ENCODE measurements at regions not wholly inside any gene's neighbourhood (a gene's known extent, or its start where the extent isn't known, plus 50 kb on each side); places are given as distances from the start of the nearest gene placed in this dataset.
"Not testable (repeated sequence)": the region's sequence is repeated elsewhere in the genome, so short reads cannot be mapped to it uniquely, and the experiment has no call there.

GRCh38 chr7:131627735-131628190, 71.3 kb upstream of the PODXL start:
- TF ChIP-seq SPI1 (IDR thresholded peaks at IDR 0.05; ENCODE audit: low read depth, low read length): no peak
- TF ChIP-seq PAX5 (IDR thresholded peaks at IDR 0.05; ENCODE audit: insufficient read depth, low read length, severe bottlenecking): no peak
- TF ChIP-seq POLR2A (IDR thresholded peaks at IDR 0.05; ENCODE audit: low read depth, low read length): no peak
- TF ChIP-seq TAF1 (IDR thresholded peaks at IDR 0.05; ENCODE audit: low read depth, low read length): no peak
- TF ChIP-seq POU2F2 (IDR thresholded peaks at IDR 0.05; ENCODE audit: low read depth, low read length): no peak
- TF ChIP-seq POLR2AphosphoS5 (IDR thresholded peaks at IDR 0.05; ENCODE audit: low read depth, low read length): no peak
- no peak for DNase-seq (ENCODE audit: insufficient read length, low spot score)
- no peak for FAIRE-seq

- DNase-seq (ENCODE audit: insufficient read length, low spot score) (no peak), FAIRE-seq (no peak)
- TF ChIP-seq POLR2AphosphoS5 (IDR thresholded peaks at IDR 0.05; ENCODE audit: low read depth, low read length) (no peak), SPI1 (IDR thresholded peaks at IDR 0.05; ENCODE audit: low read depth, low read length) (no peak), POU2F2 (IDR thresholded peaks at IDR 0.05; ENCODE audit: low read depth, low read length) (no peak), POLR2A (IDR thresholded peaks at IDR 0.05; ENCODE audit: low read depth, low read length) (no peak)
These were observed 70.2 kb upstream of the PODXL start for GRCh38 chr7:131626643-131627042.

GRCh38 chr7:131625817-131626372, 69.5 kb upstream of the PODXL start:
- DNase-seq (ENCODE audit: insufficient read length, low spot score) (no peak), FAIRE-seq (no peak)
- TF ChIP-seq TAF1 (IDR thresholded peaks at IDR 0.05; ENCODE audit: low read depth, low read length) (no peak), POLR2AphosphoS5 (IDR thresholded peaks at IDR 0.05; ENCODE audit: low read depth, low read length) (no peak), PAX5 (IDR thresholded peaks at IDR 0.05; ENCODE audit: insufficient read depth, low read length, severe bottlenecking) (no peak), SPI1 (IDR thresholded peaks at IDR 0.05; ENCODE audit: low read depth, low read length) (no peak), POU2F2 (IDR thresholded peaks at IDR 0.05; ENCODE audit: low read depth, low read length) (no peak), POLR2A (IDR thresholded peaks at IDR 0.05; ENCODE audit: low read depth, low read length) (no peak)

GRCh38 chr7:131625345-131625744, 68.9 kb upstream of the PODXL start:
- not testable (repeated sequence) for DNase-seq (ENCODE audit: insufficient read length, low spot score); FAIRE-seq

GRCh38 chr7:131624536-131624935, 68.1 kb upstream of the PODXL start:
- DNase-seq (ENCODE audit: insufficient read length, low spot score) (no peak), FAIRE-seq (no peak)
- no peak for TF ChIP-seq SPI1 (IDR thresholded peaks at IDR 0.05; ENCODE audit: low read depth, low read length)

- no peak for DNase-seq (ENCODE audit: insufficient read length, low spot score)
- FAIRE-seq: no peak
- TF ChIP-seq POLR2A (IDR thresholded peaks at IDR 0.05; ENCODE audit: low read depth, low read length): no peak
- TF ChIP-seq POU2F2 (IDR thresholded peaks at IDR 0.05; ENCODE audit: low read depth, low read length): no peak
- TF ChIP-seq SPI1 (IDR thresholded peaks at IDR 0.05; ENCODE audit: low read depth, low read length): no peak
- TF ChIP-seq POLR2AphosphoS5 (IDR thresholded peaks at IDR 0.05; ENCODE audit: low read depth, low read length): no peak
- TF ChIP-seq TAF1 (IDR thresholded peaks at IDR 0.05; ENCODE audit: low read depth, low read length): no peak
- no peak for TF ChIP-seq PAX5 (IDR thresholded peaks at IDR 0.05; ENCODE audit: insufficient read depth, low read length, severe bottlenecking)
These were observed 66.7 kb upstream of the PODXL start for GRCh38 chr7:131623154-131623553.

GRCh38 chr7:131621652-131622051, 65.2 kb upstream of the PODXL start:
- FAIRE-seq (no peak), DNase-seq (ENCODE audit: insufficient read length, low spot score) (no peak)
- TF ChIP-seq POLR2A (IDR thresholded peaks at IDR 0.05; ENCODE audit: low read depth, low read length): no peak
- TF ChIP-seq TAF1 (IDR thresholded peaks at IDR 0.05; ENCODE audit: low read depth, low read length): no peak
- no peak for TF ChIP-seq POLR2AphosphoS5 (IDR thresholded peaks at IDR 0.05; ENCODE audit: low read depth, low read length)
- TF ChIP-seq POU2F2 (IDR thresholded peaks at IDR 0.05; ENCODE audit: low read depth, low read length): no peak
- no peak for TF ChIP-seq PAX5 (IDR thresholded peaks at IDR 0.05; ENCODE audit: insufficient read depth, low read length, severe bottlenecking)
- TF ChIP-seq SPI1 (IDR thresholded peaks at IDR 0.05; ENCODE audit: low read depth, low read length): no peak

- no peak for FAIRE-seq
- TF ChIP-seq PAX5 (IDR thresholded peaks at IDR 0.05; ENCODE audit: insufficient read depth, low read length, severe bottlenecking) (no peak), POLR2A (IDR thresholded peaks at IDR 0.05; ENCODE audit: low read depth, low read length) (no peak), TAF1 (IDR thresholded peaks at IDR 0.05; ENCODE audit: low read depth, low read length) (no peak), POU2F2 (IDR thresholded peaks at IDR 0.05; ENCODE audit: low read depth, low read length) (no peak), POLR2AphosphoS5 (IDR thresholded peaks at IDR 0.05; ENCODE audit: low read depth, low read length) (no peak), SPI1 (IDR thresholded peaks at IDR 0.05; ENCODE audit: low read depth, low read length) (no peak)
These were observed 64.5 kb upstream of the PODXL start for GRCh38 chr7:131620673-131621609.

GRCh38 chr7:131619336-131620305, 63.2 kb upstream of the PODXL start:
- TF ChIP-seq SPI1 (IDR thresholded peaks at IDR 0.05; ENCODE audit: low read depth, low read length): peak; percentile 87
- TF ChIP-seq POU2F2 (IDR thresholded peaks at IDR 0.05; ENCODE audit: low read depth, low read length): no peak
- DNase-seq (ENCODE audit: insufficient read length, low spot score): no peak
- no peak for FAIRE-seq

More at GRCh38 chr7:131620673-131621609, 64.5 kb upstream of the PODXL start:
- DNase-seq (ENCODE audit: insufficient read length, low spot score): no peak
